ENCODE measurements at regions not wholly inside any gene's neighbourhood (a gene's known extent, or its start where the extent isn't known, plus 50 kb on each side); places are given as distances from the start of the nearest gene placed in this dataset.

DNA sequence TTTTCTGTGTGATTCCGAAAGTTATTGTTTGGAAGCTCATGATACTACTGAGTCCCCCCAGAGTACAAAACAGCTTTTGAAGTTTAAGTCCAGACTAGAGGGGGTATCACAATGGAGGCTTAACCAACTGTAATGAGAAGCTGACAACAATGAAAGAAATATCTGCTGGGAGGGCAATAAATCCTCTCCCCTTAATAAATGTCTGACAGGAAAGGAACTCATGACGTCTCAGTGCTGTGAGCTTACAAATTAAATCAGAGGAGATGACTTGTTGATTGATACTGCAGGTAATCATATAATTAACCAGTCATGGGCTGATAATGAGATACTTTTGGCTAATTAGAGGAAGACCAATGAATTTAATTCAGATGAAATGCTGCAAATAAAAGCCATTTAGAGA lies 102.6 kb upstream of the WDR11 start:
- TF ChIP-seq, protein P1, sequence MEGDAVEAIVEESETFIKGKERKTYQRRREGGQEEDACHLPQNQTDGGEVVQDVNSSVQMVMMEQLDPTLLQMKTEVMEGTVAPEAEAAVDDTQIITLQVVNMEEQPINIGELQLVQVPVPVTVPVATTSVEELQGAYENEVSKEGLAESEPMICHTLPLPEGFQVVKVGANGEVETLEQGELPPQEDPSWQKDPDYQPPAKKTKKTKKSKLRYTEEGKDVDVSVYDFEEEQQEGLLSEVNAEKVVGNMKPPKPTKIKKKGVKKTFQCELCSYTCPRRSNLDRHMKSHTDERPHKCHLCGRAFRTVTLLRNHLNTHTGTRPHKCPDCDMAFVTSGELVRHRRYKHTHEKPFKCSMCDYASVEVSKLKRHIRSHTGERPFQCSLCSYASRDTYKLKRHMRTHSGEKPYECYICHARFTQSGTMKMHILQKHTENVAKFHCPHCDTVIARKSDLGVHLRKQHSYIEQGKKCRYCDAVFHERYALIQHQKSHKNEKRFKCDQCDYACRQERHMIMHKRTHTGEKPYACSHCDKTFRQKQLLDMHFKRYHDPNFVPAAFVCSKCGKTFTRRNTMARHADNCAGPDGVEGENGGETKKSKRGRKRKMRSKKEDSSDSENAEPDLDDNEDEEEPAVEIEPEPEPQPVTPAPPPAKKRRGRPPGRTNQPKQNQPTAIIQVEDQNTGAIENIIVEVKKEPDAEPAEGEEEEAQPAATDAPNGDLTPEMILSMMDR (IDR thresholded peaks at IDR 0.05): no peak
- TF ChIP-seq ZFX (IDR thresholded peaks at IDR 0.05; ENCODE audit: borderline replicate concordance): no peak
